ENCODE measurements at regions not wholly inside any gene's neighbourhood (a gene's known extent, or its start where the extent isn't known, plus 50 kb on each side); places are given as distances from the start of the nearest gene placed in this dataset.

DNA sequence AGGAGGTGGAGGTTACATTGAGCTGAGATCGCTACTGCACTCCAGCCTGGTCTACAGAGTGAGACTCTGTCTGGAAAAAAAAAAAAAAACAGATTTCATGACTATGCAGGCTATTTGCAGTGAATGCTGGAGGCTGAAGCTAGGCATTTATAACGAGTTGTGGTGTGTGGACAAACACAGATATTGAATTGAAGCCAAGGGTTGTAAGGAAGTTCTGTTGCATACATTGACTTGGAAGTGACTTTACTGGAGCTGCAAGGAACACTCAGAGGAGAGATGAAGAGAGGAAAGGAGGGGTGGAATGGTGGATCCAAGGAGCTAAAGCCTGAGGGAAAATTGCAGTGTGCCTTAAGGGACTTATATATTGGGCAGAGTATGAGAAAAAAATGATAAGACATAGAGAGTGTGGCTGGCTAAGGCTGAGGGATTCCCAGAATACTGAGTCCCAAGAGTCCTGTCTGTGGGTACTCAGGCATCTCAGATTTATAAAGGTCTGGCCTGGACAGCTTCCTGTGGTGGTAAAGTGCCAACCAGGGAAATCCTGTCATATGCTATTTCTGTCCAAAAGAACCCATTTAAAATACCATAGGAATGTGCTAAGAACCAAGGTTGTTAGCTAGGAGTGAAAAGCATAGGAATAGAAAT is 87.8 kb upstream of the GUCY1A1 start:
- POLR2A ChIA-PET, result no interaction called here
- no peak overlapping the region for H3K4me3 ChIP-seq (ENCODE audit: low read depth, low read length)
- H3K4me1 ChIP-seq (ENCODE audit: control insufficient read depth, insufficient read depth, low read length), result peaks cover 12% of the 10 kb centered on the region
- no peak overlapping the region for H3K27ac ChIP-seq (ENCODE audit: extremely low read depth, low read depth, low read length)
- no peaks in the 10 kb centered on the region for H3K9me3 ChIP-seq (ENCODE audit: control insufficient read depth, insufficient read depth, low read depth, low read length)
- CTCF ChIA-PET, result no interaction called here
- H3K36me3 ChIP-seq (ENCODE audit: control insufficient read depth in 2 of 2, insufficient read depth in 1 of 2, low read length in 2 of 2), result no peaks in the 10 kb centered on the region
- TF ChIP-seq ZNF133 (tag by site-specific recombination; IDR thresholded peaks at IDR 0.05), result no peak
- TF ChIP-seq ZBTB48 (tag by site-specific recombination; IDR thresholded peaks at IDR 0.05), result no peak
- no peak for TF ChIP-seq ZXDB (tag by site-specific recombination; IDR thresholded peaks at IDR 0.05)
- no peak for TF ChIP-seq ZNF114 (tag by site-specific recombination; IDR thresholded peaks at IDR 0.05)
- no peak for TF ChIP-seq ZNF362 (tag by site-specific recombination; IDR thresholded peaks at IDR 0.05)
- no peak for TF ChIP-seq ZNF174 (tag by site-specific recombination; IDR thresholded peaks at IDR 0.05)
- TF ChIP-seq ZNF2 (tag by site-specific recombination; IDR thresholded peaks at IDR 0.05), result no peak
- no peak for TF ChIP-seq ZNF146 (tag by site-specific recombination; IDR thresholded peaks at IDR 0.05)
- TF ChIP-seq ZNF223 (tag by site-specific recombination; IDR thresholded peaks at IDR 0.05), result no peak
- no peak for TF ChIP-seq WT1 (tag by site-specific recombination; IDR thresholded peaks at IDR 0.05)
- no peak for TF ChIP-seq YY2 (tag by site-specific recombination; IDR thresholded peaks at IDR 0.05)
- no peak for TF ChIP-seq ZNF48 (tag by site-specific recombination; IDR thresholded peaks at IDR 0.05)
- TF ChIP-seq SETDB1 (IDR thresholded peaks at IDR 0.05; ENCODE audit: insufficient read length, low read length), result no peak
- TF ChIP-seq ZSCAN18 (tag by site-specific recombination; IDR thresholded peaks at IDR 0.05), result no peak
- no peak for TF ChIP-seq KLF10 (tag by site-specific recombination; IDR thresholded peaks at IDR 0.05)
- TF ChIP-seq, protein P1, sequence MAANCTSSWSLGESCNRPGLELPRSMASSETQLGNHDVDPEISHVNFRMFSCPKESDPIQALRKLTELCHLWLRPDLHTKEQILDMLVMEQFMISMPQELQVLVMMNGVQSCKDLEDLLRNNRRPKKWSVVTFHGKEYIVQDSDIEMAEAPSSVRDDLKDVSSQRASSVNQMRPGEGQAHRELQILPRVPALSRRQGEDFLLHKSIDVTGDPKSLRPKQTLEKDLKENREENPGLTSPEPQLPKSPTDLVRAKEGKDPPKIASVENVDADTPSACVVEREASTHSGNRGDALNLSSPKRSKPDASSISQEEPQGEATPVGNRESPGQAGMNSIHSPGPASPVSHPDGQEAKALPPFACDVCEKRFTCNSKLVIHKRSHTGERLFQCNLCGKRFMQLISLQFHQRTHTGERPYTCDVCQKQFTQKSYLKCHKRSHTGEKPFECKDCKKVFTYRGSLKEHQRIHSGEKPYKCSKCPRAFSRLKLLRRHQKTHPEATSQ (tag by site-specific recombination; IDR thresholded peaks at IDR 0.05), result no peak

- ChIA-PET POLR2A (no interaction called here), CTCF (no interaction called here)
- H3K9me3 ChIP-seq (ENCODE audit: control insufficient read depth, insufficient read depth, low read depth, low read length), result no peaks in the 10 kb centered on the region
- no peak overlapping the region for H3K4me3 ChIP-seq (ENCODE audit: low read depth, low read length)
- no peak overlapping the region for H3K27ac ChIP-seq (ENCODE audit: extremely low read depth, low read depth, low read length)
- no peak for TF ChIP-seq HIC1 (tag by site-specific recombination; IDR thresholded peaks at IDR 0.05)
- TF ChIP-seq, protein P2, sequence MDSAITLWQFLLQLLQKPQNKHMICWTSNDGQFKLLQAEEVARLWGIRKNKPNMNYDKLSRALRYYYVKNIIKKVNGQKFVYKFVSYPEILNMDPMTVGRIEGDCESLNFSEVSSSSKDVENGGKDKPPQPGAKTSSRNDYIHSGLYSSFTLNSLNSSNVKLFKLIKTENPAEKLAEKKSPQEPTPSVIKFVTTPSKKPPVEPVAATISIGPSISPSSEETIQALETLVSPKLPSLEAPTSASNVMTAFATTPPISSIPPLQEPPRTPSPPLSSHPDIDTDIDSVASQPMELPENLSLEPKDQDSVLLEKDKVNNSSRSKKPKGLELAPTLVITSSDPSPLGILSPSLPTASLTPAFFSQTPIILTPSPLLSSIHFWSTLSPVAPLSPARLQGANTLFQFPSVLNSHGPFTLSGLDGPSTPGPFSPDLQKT (IDR thresholded peaks at IDR 0.05; ENCODE audit: borderline replicate concordance, low read depth, low read length), result no peak
- peaks cover 12% of the 10 kb centered on the region for H3K4me1 ChIP-seq (ENCODE audit: control insufficient read depth, insufficient read depth, low read length)
- H3K36me3 ChIP-seq (ENCODE audit: control insufficient read depth in 2 of 2, insufficient read depth in 1 of 2, low read length in 2 of 2), result no peaks in the 10 kb centered on the region
These were observed 88.4 kb upstream of the GUCY1A1 start for GRCh38 chr4:155578219-155578618.

Data from HEK293 (cell line).